NCI-H1436 treated with DMSO at 0.1 percent for 48 hours (cell line): ENCODE measurements at regions not wholly inside any gene's neighbourhood (a gene's known extent, or its start where the extent isn't known, plus 50 kb on each side); places are given as distances from the start of the nearest gene placed in this dataset.
A peak's percentile ranks its signal among the peaks of the same experiment; 100 is the strongest.
"Not testable (repeated sequence)": the region's sequence is repeated elsewhere in the genome, so short reads cannot be mapped to it uniquely, and the experiment has no call there.

ENCODE experiments used
- DNase-seq: peaks from one replicate; lab custom pipeline; 2025; lab: John Stamatoyannopoulos, UW

DNA sequence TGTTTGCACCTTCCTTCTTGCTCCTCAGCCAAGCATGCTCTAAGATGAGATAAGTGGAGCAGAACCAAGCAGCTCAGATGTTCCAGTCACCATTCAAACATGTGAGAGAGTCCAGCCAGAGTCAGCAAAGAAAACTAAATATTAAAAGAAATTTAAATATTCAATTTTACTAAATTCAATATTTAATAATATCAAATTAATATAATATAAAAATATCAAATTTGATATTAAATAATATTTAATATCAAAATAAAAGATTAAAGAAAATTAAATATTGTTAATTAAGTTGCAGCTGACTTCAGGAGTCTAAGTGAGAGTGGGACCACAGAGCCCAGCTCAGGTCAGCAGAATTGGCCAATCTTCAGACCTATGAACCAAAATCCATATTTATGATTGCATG lies 526.1 kb upstream of the FLRT2 start:
- DNase-seq, result no peak

DNA sequence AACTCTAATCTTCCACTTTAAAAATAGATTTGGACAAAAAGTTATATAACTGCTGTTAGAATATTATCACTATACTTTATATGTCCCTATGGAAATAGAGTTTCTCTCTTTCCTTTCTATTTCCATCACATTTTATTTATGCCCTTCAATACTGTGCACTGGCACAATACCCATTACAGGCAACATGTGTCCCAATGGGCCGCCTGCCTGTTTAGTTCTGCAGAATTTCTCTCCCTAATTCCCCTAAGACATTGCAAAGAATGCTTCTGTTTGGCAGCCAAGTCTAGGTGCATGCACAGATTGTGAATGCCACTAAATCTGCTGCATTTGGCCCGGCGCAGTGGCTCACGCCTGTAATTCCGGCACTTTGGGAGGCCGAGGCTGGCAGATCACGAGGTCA lies 520.4 kb upstream of the FLRT2 start:
- no peak for DNase-seq

DNA sequence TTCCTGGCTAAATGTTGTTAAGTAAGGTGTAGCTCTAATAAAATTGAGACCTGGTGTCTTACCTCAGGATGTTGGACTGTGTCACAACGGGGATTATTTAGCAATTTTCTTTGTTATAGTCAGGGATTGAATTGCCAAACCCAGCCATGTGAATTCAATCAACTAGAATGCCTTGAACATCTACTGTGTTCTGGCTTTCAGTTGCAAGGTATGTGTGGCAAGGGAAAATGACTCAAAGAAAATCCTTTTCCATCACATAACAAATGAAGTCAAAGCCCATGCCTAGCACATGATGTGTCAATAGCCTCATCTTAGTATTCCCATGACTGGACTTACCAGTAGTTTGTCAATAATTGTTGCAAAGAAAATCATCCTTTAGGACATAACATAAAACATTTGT lies 519.8 kb upstream of the FLRT2 start:
- no peak for DNase-seq

DNA sequence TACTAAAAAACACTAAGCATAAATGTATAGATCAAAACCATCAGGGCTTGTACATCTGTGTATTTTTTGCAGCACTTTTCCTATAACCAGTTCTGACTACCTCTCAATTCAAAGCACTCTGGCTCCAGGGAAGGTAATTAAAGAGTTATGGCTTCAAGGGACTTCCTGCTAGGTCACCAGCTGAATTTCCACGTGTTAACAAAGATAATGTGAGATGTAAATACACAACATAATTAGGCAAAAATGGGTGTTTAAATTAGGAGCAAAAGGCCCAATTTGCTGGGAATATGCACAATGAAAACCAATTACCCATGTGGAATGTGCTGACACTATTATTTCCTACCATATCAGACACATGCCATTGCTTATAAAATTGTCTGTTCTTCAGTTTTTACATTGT lies 513.4 kb upstream of the FLRT2 start:
- DNase-seq, result no peak

DNA sequence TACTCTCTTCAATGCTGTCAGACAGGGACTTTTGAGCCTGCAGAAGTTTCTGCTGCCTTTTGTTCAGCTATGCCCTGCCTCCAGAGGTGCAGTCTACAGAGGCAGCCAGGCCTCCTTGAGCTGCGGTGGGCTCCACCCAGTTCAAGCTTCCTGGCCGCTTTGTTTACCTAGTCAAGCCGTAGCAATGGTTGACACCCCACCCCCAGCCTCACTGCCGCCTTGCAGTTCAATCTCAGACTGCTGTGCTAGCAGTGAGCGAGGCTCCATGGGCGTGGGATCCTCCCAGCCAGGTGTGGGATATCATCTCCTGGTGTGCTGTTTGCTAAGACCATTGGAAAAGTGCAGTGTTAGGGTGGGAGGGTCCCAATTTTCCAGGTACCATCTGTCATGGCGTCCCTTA lies 506.1 kb upstream of the FLRT2 start:
- DNase-seq, result not testable (repeated sequence)

DNA sequence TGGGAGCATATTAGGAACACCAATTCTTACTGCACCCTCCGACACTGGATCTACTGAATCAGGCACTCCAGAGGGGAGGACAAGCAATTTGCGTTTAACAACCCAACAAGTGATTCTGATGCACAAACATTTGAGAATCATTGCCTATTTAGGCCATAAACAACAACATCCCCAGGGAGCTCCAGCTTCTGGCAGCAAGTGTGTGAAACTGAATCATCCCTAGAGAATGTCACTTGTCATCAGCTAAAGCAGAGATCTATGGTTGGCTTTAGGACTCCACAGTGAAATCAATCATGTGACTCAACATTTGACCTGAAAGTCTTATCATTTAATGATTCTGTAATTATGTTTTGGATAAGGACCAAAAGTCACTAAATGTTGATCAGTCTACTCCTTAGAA lies 505.0 kb upstream of the FLRT2 start:
- no peak for DNase-seq

DNA sequence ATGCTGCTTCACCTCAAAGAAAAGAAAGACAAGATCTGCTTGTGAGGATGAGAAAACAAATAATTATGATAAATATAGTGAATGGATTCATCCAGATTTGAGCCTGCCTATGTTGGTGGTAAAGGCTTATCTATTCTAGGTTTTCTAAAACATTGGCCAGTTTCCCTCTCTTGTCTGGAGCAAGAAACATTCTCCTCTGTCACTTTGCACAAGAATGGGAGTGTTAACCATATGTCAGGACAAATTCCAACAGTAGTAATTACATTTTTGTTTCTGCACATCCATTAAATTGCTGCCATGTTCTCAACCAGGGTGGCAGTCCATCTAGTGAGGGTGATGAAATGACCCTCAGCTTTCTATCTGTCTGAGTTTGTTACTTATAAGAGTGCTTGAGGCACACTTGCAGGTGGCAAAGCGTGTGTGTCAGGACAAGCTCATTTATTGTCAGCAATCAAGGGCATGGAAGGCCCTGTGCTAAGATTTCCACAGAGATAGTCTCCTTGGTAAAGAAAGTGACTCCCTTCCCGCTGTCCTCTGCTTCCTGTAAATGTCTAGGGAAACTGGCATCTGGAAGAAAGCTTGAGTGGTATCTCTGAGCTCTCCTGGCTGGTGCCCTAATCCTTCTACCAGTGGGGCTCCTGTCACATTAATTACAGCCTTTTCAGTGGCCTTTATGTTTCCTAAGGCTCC lies 502.1 kb upstream of the FLRT2 start:
- DNase-seq, result no peak

DNA sequence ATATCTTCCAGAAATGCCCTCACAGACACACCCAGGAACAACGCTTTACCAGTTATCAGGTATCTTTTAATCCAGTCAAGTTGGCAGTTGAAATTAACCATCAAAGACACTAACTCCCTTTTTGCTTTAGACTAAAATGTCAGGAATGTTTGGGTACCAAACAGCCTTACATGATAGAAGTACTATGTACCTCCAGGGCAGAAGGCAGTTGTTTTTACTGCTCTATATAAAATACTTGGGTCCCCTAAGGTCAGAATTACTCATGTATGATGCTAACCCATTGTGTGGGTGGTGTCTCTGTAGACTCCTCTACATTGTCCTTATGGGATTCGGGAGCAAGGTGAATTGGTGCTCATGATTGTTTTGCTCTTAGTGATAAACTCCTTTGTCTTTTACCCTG lies 492.5 kb upstream of the FLRT2 start:
- no peak for DNase-seq

DNA sequence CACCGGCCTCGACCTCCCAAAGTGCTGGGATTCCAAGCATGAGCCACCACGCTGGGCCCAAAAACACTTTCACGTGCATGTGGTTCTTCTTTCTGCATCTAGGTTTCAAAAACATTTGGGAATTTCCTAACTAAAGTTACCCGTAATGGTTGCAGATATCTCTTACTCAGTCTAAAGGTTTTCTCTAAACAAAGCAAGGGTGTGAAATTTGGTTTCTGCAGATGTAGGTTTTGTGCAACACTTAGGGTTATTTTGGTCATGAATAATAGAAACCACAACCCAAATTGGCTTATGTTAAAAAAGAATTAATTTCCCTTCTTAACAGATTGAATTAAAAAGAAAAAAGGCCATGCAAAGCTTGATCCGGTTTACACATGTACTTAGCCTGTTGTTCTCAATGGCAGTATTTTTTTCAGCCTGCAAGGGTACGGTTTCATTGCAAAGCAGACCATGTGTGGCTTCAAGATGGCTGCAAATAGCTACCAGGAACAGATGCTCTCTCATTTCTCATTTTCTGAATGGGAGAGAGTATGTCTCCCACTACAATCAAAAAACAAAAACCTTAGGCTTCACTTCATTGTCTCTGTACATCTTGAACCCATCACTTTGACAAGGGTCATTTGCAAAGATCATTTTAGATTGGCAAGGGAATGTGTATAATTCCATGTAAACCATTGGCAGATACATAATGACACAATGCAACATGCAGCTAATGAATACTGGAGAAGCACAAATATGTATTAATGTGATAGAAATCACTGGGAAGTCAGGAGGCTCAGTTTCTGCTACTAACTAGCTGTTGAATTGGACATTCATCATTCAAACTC lies 491.2 kb upstream of the FLRT2 start:
- no peak for DNase-seq

DNA sequence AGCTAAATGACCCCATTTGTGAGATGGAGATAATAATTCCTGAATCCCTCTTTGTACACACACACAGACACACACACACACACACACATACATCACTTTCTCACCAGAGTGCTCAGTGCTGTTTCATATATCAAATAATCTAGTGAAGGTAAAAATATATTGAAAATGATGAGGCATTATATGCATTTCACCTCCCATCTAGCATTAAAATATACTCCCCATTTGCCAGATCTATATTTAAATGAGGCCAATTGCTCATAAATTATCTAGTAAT lies 490.7 kb upstream of the FLRT2 start:
- DNase-seq, result no peak

DNA sequence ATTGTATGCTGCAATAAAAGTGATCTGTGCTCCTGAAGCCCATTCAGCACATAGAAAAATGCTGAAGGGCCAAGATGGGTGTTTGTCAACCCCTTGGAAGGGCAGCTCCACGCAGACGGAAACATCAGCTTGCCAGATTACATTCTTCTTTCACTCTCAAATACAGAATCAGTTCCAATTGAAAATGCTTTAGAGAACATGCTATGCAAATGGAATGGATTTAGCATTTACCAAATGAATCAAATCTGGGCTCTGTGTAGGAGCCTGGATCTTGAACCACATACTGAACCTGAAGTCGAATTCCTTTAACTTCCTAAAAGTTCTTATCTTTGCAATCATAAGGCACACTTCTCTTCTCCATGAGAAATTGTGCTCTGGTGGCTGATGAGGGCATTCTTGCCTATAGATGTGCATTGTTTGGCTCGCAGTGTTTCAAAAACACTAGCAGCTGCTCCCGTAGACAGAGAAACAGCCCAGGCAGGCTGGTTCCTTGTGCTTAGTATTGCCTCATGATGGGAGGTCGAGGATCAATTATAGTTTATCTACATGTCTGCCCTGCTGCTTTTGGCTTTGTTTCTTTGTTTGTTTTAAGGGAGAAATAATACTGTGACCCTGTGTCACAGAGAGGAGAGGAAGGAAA lies 489.8 kb upstream of the FLRT2 start:
- DNase-seq, result no peak

DNA sequence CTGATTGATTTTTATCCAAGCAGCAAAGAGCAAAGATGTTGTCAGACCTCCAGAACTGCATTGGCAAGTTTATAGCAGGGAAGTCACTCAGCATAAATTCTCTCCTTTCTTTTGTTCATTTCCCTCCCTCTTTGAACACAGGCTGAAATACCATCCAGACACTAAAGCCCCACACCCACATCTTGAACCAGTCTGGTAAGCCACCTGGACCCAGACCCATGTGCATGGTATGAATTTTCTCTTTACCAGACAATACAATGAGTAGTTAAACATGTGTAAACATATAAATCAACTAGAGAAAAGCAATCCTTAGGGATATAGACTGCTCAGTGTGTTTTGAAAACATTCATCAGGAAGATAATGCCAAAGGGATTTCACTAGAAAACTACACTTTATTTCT lies 488.3 kb upstream of the FLRT2 start:
- no peak for DNase-seq

DNA sequence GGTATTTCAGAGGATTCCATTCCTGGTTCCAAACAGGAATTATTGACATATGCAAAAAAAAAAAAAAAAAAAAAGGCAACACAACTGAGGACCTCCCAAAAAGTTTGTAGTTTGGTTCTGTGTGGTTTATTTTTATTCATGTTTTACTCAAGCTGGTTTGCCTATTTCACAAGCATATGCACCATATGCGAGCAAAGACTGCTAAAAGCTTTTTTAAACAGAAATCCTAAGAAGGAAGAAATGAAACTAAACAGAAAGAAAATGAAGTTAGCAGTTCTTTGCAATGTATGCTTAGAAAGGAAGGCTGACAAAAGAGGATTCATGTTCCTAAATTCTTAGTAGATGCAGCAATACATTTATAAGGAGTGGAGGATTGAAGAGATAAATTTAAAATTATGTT lies 487.6 kb upstream of the FLRT2 start:
- no peak for DNase-seq

DNA sequence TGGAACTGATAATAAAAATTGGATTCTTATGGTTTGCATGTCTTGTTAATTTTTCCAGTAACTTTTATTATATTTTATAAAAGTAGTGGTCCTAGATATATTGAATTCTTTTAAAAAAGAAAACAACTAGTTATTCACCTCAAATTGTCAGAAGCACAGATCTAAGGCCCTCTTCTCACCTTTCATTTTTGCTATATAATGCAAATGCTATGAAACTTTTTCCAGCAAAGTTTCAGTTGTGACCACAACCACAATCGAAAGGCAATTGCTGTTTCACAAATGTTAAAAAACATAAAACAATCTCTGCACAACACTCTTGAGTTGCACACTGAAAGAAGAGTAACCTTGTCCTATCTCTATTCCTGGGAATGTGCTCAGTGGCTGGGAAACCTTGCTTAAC lies 479.8 kb upstream of the FLRT2 start:
- DNase-seq, result no peak

DNA sequence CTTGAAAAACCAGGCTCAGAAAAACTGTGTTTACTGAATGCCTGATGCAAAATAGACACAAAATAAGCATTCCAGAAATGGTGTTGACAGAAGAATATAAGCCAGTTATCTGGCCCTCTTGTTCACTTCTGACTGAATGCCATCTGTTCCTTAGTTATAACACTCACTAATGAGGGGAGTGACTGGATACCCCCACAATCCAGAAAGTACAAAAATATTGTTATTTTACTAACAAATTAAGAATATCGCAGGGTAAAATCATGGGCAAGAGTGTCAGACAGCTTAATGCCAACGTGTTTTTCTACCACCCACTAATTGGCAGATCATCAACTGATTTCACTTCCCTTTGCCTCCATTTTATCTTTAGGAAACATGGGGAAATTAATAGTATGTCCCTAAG lies 477.3 kb upstream of the FLRT2 start:
- no peak for DNase-seq

DNA sequence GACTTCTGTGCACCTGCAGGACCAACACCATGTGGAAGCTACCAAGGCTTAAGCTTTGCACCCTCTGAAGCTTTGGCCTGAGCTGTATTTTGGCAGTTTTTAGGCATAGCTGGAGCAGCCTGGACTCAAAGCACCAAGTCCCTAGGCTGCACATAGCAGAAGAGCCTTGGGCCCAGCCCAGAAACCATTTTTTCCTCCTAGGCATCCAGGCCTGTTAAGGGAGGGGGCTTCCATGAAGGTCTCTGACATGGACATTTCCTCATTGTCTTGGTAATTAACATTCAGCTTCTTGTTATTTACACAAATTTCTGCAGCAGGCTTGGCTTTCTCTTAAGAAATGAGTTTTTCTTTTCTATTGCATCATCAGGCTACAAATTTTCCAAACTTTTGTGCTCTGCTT lies 475.8 kb upstream of the FLRT2 start:
- DNase-seq, result no peak

DNA sequence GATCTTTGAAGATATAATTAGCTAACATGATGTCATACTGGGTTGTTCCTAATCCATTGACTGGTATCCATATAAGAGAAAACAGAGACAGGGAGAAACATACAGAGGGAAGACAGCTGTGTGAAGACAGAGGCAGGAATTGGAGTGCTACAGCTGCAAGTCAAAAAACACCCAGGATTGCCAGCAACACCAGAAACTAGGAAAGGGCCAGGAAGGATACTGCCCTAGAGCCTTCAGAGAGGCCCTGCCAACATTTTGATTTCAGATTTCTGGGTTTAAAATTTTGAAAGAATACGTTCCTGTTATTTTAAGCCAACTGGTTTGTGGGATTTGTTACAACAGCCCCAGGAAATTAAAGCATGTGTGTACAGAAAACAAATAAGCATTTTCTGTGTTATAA lies 473.7 kb upstream of the FLRT2 start:
- no peak for DNase-seq

DNA sequence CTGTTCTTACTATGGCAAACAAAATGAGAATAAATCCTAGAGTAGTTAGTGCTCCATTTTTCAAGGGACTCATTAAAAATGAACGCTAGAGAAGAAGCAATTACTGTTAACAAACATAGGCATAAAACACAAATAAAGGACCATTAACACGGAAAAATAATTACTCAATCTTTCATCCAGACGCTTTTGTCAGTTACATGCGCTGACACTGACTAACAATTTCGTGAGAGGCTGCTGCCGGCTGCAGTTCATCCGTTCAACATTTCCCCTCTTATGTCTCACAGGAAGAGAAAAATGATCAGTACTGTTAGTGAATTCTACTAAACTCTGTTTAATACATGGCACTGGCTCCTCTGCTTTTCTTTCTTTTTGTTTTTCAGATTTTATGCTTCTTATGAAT lies 472.7 kb upstream of the FLRT2 start:
- peak; percentile 16 for DNase-seq

DNA sequence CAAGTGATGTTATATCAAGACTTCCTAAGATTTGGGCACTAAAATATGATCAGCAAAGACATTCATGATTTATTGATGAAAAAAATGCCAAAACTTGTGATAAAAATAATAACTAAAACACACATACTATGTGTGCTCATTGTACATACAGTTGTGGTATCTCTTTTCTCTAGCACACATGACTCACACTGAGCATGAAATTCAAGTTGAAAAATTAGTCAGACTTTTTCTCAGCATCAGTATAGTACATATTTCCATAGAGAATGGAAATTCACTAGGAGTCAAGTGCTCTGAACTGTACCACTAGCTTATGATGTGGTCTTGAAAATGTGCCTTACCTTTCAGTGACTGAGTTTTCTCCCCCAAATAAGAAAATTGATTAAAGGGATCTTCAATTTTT lies 471.8 kb upstream of the FLRT2 start:
- DNase-seq, result no peak

DNA sequence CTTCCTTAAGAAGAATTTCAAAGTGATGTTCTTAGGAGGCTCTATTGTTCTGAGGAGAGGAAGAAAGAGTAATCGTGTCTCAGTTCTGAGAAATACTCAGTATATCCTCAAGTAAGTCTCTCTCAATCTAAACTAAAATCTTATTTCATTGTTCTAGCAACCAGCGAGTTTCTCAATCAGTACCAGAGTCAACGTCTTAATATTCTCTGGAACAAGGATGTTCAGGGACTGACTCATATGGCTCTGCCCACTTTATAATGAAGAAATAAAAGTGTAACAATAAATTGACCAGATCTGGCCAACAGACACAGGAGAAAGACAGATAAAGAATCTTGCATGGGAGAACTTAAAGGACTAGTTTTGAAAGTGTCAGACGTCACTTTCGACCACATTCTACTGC lies 469.8 kb upstream of the FLRT2 start:
- DNase-seq, result no peak

DNA sequence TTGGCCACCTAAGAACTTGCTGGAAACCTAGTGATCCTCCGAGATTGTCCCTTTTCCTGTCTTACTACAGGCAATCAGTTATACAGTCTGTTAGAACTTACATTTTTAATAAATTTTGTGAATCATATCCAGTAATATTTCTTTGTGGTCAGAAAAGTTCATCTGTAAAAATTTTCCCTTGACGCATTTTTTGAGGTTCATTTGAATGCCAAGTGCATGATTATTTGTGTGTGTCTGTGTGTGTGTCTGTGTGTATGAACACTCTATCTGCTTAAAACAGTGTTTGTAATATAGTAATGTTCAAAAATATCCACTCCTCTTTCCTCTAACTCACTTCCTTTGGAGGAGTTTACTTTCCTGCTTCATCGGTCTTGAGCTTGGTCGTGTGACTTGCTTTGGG lies 468.7 kb upstream of the FLRT2 start:
- DNase-seq, result no peak

DNA sequence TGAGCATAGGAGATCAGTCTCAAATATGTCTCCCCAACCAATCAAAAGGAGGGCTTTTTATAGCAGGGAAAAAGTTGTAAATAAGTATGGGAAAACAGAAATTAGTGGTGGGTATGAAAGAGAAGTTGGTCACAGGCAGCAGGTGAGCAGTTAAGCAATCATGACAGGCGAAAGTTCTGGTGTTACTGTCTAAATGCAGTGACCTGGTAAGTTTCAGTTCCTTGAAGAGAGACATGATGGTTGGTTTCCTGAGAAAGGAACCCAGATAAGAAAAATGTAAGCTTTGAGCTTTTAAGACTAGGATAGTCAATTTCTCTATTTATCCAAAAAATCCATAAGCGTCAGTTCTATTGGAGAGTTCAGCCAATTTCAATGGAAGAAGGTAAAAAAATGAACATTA lies 466.2 kb upstream of the FLRT2 start:
- DNase-seq, result no peak

DNA sequence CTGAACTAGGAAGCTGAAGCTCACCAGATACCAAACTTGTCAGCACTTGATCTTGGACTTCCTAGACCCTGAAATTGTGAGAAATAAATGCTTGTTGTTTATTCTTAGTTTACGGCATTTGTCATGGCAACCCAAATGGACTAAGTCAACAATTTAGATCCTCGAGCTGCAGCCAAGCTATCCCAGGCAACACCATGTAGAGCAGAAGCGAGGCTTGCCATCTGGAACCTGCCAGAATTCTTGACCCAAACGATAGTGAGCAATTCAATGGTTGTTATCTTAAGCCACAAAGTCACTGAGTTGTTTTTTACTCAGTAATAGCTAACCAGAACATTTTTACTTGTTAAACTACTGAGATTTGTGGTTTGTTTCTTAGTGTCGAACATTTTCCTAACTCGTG lies 458.5 kb upstream of the FLRT2 start:
- no peak for DNase-seq

DNA sequence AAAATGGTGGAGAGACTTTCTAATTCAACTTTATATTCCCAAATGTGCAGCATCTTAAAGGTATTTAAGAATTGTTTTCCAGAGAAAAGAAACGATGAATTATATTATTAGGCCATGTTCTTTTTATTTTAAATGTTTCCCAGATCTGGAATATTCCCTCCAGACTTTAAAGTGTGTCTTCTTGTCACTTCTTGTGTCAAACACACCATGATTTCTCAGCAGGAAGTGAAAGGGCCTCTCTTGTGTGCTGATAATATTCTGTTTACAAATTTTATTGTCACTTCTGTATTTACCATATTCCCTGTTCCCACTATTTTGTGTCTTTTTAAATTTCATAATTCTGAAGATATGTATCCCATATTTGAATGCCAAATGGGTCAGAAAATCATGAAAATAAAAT lies 455.0 kb upstream of the FLRT2 start:
- DNase-seq, result no peak
